ENCODE measurements at regions not wholly inside any gene's neighbourhood (a gene's known extent, or its start where the extent isn't known, plus 50 kb on each side); places are given as distances from the start of the nearest gene placed in this dataset.
"Not testable (repeated sequence)": the region's sequence is repeated elsewhere in the genome, so short reads cannot be mapped to it uniquely, and the experiment has no call there.

- DNase-seq (ENCODE audit: extremely low read depth, low read depth, low spot score), result no peak
Measured at GRCh38 chr5:17398866-17399835, 98.9 kb upstream of the TAF11L2 start.

- no peak for DNase-seq (ENCODE audit: extremely low read depth, low read depth, low spot score)
Measured at GRCh38 chr5:17399931-17400330, 98.1 kb upstream of the TAF11L2 start.

GRCh38 chr5:17400724-17401469 is 97.1 kb upstream of the TAF11L2 start:
- DNase-seq (ENCODE audit: extremely low read depth, low read depth, low spot score), result no peak

GRCh38 chr5:17401470-17402288 is 96.4 kb upstream of the TAF11L2 start:
- DNase-seq (ENCODE audit: extremely low read depth, low read depth, low spot score), result no peak

GRCh38 chr5:17402289-17403121 is 95.5 kb upstream of the TAF11L2 start:
- DNase-seq (ENCODE audit: extremely low read depth, low read depth, low spot score), result no peak

GRCh38 chr5:17403695-17404490 is 94.1 kb upstream of the TAF11L2 start:
- no peak for DNase-seq (ENCODE audit: extremely low read depth, low read depth, low spot score)

GRCh38 chr5:17405976-17406375 is 92.1 kb upstream of the TAF11L2 start:
- DNase-seq (ENCODE audit: extremely low read depth, low read depth, low spot score), result no peak

- no peak for DNase-seq (ENCODE audit: extremely low read depth, low read depth, low spot score)
Measured at GRCh38 chr5:17406423-17406838, 91.6 kb upstream of the TAF11L2 start.

GRCh38 chr5:17411436-17412402 is 86.3 kb upstream of the TAF11L2 start:
- DNase-seq (ENCODE audit: extremely low read depth, low read depth, low spot score), result no peak

GRCh38 chr5:17412760-17413671 is 85.0 kb upstream of the TAF11L2 start:
- DNase-seq (ENCODE audit: extremely low read depth, low read depth, low spot score), result no peak

GRCh38 chr5:17413691-17414090 is 84.3 kb upstream of the TAF11L2 start:
- DNase-seq (ENCODE audit: extremely low read depth, low read depth, low spot score), result no peak

GRCh38 chr5:17415321-17415758 is 82.7 kb upstream of the TAF11L2 start:
- DNase-seq (ENCODE audit: extremely low read depth, low read depth, low spot score), result no peak

- not testable (repeated sequence) for DNase-seq (ENCODE audit: extremely low read depth, low read depth, low spot score)
Measured at GRCh38 chr5:17416374-17416773, 81.7 kb upstream of the TAF11L2 start.

GRCh38 chr5:17424674-17425073 is 73.4 kb upstream of the TAF11L2 start:
- DNase-seq (ENCODE audit: extremely low read depth, low read depth, low spot score), result no peak

- DNase-seq (ENCODE audit: extremely low read depth, low read depth, low spot score), result no peak
Measured at GRCh38 chr5:17425385-17426070, 72.5 kb upstream of the TAF11L2 start.

- no peak for DNase-seq (ENCODE audit: extremely low read depth, low read depth, low spot score)
Measured at GRCh38 chr5:17426104-17426749, 71.8 kb upstream of the TAF11L2 start.
